HL-60 (cell line): ENCODE measurements at regions not wholly inside any gene's neighbourhood (a gene's known extent, or its start where the extent isn't known, plus 50 kb on each side); places are given as distances from the start of the nearest gene placed in this dataset.

Experiments
- TF ChIP-seq, protein P1 (sequence below): IDR thresholded peaks from 2 replicates; pipeline ENCODE4 v1.6.1; 2012; ENCODE audit warnings: low read depth; ENCODE audit not compliant: insufficient replicate concordance
- TF ChIP-seq, protein P2 (sequence below): IDR thresholded peaks from one replicate; pipeline ENCODE4 v1.5.1; 2011; ENCODE audit warnings: low read length, control low read depth, inconsistent platforms; ENCODE audit not compliant: insufficient read depth

DNA sequence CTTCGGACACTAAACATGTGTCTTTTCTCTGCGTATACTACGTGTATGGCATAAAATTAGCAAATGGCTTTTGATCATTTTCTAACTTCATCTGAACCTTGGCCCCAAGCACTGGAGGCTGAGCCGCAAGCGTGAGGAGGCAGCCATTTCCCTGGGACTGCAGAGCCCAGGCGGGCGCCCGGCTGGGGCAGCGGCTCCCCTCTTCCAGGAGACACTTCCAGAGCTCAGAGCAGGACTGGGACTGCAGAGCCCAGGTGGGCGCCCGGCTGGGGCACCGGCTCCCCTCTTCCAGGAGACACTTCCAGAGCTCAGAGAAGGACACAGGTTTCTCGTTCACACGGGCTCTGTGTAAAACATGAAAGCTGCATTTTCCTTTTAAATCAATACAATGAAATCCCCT lies 484.1 kb upstream of the SALL3 start:
- TF ChIP-seq, protein P1, sequence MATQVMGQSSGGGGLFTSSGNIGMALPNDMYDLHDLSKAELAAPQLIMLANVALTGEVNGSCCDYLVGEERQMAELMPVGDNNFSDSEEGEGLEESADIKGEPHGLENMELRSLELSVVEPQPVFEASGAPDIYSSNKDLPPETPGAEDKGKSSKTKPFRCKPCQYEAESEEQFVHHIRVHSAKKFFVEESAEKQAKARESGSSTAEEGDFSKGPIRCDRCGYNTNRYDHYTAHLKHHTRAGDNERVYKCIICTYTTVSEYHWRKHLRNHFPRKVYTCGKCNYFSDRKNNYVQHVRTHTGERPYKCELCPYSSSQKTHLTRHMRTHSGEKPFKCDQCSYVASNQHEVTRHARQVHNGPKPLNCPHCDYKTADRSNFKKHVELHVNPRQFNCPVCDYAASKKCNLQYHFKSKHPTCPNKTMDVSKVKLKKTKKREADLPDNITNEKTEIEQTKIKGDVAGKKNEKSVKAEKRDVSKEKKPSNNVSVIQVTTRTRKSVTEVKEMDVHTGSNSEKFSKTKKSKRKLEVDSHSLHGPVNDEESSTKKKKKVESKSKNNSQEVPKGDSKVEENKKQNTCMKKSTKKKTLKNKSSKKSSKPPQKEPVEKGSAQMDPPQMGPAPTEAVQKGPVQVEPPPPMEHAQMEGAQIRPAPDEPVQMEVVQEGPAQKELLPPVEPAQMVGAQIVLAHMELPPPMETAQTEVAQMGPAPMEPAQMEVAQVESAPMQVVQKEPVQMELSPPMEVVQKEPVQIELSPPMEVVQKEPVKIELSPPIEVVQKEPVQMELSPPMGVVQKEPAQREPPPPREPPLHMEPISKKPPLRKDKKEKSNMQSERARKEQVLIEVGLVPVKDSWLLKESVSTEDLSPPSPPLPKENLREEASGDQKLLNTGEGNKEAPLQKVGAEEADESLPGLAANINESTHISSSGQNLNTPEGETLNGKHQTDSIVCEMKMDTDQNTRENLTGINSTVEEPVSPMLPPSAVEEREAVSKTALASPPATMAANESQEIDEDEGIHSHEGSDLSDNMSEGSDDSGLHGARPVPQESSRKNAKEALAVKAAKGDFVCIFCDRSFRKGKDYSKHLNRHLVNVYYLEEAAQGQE = no peak
- TF ChIP-seq, protein P2, sequence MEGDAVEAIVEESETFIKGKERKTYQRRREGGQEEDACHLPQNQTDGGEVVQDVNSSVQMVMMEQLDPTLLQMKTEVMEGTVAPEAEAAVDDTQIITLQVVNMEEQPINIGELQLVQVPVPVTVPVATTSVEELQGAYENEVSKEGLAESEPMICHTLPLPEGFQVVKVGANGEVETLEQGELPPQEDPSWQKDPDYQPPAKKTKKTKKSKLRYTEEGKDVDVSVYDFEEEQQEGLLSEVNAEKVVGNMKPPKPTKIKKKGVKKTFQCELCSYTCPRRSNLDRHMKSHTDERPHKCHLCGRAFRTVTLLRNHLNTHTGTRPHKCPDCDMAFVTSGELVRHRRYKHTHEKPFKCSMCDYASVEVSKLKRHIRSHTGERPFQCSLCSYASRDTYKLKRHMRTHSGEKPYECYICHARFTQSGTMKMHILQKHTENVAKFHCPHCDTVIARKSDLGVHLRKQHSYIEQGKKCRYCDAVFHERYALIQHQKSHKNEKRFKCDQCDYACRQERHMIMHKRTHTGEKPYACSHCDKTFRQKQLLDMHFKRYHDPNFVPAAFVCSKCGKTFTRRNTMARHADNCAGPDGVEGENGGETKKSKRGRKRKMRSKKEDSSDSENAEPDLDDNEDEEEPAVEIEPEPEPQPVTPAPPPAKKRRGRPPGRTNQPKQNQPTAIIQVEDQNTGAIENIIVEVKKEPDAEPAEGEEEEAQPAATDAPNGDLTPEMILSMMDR = no peak
